B cell (primary cell): ENCODE measurements at regions not wholly inside any gene's neighbourhood (a gene's known extent, or its start where the extent isn't known, plus 50 kb on each side); places are given as distances from the start of the nearest gene placed in this dataset.

Experiments used
- ATAC-seq: fragments of 200-7000 bp; cut with Tn5 transposase; one replicate; pipeline ENCODE4 v1.10.0; 2021; ENCODE audit warnings: low read depth, mild to moderate bottlenecking, moderate number of reproducible peaks, moderate library complexity
- CTCF ChIA-PET: fragments of 350-600 bp; sonication (Branson Sonifier 250); formaldehyde crosslinking; loops from one replicate; lab custom pipeline; 2021; ENCODE audit warnings: antibody characterized with exemption, inconsistent platforms; lab: Charles Lee
- POLR2A ChIA-PET: fragments of 350-600 bp; sonication (Branson Sonifier 250); formaldehyde crosslinking; loops from one replicate; lab custom pipeline; 2021; ENCODE audit warnings: antibody characterized with exemption; lab: Charles Lee
- DNase-seq: peaks from one replicate; pipeline ENCODE4 v3.0.0; 2013
- H2AFZ ChIP-seq: 2 replicates; pipeline ENCODE4 v1.6.1; 2012; ENCODE audit warnings: mild to moderate bottlenecking, low read depth, low read length; ENCODE audit not compliant: insufficient read depth, poor library complexity, severe bottlenecking
- H3K27ac ChIP-seq, 2 donors: 1 replicate in 1 of 2; 2 replicates in 1 of 2; pipeline ENCODE4 v1.5.1; 2012 to 2013; ENCODE audit warnings: low read length in 2 of 2, mild to moderate bottlenecking in 2 of 2, moderate library complexity in 1 of 2
- H3K27me3 ChIP-seq, 4 experiments: fragments of 200-600 bp in 1 of 4; sonication (generic) in 1 of 4; replicated peaks in 1 of 4; 1 replicate in 2 of 4; 2 replicates in 2 of 4; pipeline versions ENCODE4 v1.6.1 to v1.7.0; 2013 to 2016; ENCODE audit warnings: low read length in 3 of 4, mild to moderate bottlenecking in 2 of 4, mixed read lengths in 1 of 4, moderate library complexity in 1 of 4; ENCODE audit not compliant: insufficient read depth in 4 of 4, control insufficient read depth in 3 of 4; ENCODE audit errors: control extremely low read depth in 1 of 4
- H3K36me3 ChIP-seq, 2 experiments: replicated peaks in 1 of 2; 1 replicate in 1 of 2; 2 replicates in 1 of 2; pipeline versions ENCODE4 v1.6.1 to v1.7.1; 2013; ENCODE audit warnings: low read length in 1 of 2; ENCODE audit not compliant: insufficient read depth in 2 of 2, control insufficient read depth in 1 of 2; ENCODE audit errors: control extremely low read depth in 1 of 2, extremely low read depth in 1 of 2
- H3K4me1 ChIP-seq, 2 donors: fragments of 200-600 bp in 1 of 2; sonication (generic) in 1 of 2; 1 replicate in 1 of 2; 2 replicates in 1 of 2; pipeline versions ENCODE4 v1.5.1 to v1.6.1; 2013 to 2017; ENCODE audit warnings: low read length in 2 of 2; ENCODE audit not compliant: control insufficient read depth in 2 of 2, insufficient read depth in 2 of 2
- H3K4me2 ChIP-seq: replicated peaks from 2 replicates; pipeline ENCODE3; 2012; ENCODE audit warnings: mild to moderate bottlenecking, low read depth, low read length; ENCODE audit not compliant: poor library complexity, severe bottlenecking
- H3K4me3 ChIP-seq, 5 experiments: fragments of 200-600 bp in 1 of 5; sonication (generic) in 1 of 5; 1 replicate in 3 of 5; 2 replicates in 2 of 5; pipeline versions ENCODE4 v1.5.1 to v1.7.0; 2011 to 2016; ENCODE audit warnings: low read length in 4 of 5, mild to moderate bottlenecking in 4 of 5, low read depth in 2 of 5, control low read depth in 1 of 5, moderate library complexity in 1 of 5; ENCODE audit not compliant: insufficient read depth in 1 of 5; ENCODE audit errors: control extremely low read depth in 1 of 5, extremely low read depth in 1 of 5
- H3K79me2 ChIP-seq: fragments of 200-600 bp; sonication (generic); one replicate; pipeline ENCODE4 v1.6.0; 2016; ENCODE audit warnings: low read length; ENCODE audit not compliant: control insufficient read depth, insufficient read depth
- H3K9ac ChIP-seq: fragments of 200-600 bp; sonication (generic); 2 replicates; pipeline ENCODE4 v1.6.1; 2017; ENCODE audit warnings: mild to moderate bottlenecking, low read length, moderate library complexity
- H3K9me3 ChIP-seq, 3 donors: one replicate each; pipeline versions ENCODE4 v1.6.1 to v1.7.1; 2013; ENCODE audit warnings: low read length in 2 of 3; ENCODE audit not compliant: control insufficient read depth in 2 of 3, insufficient read depth in 1 of 3; ENCODE audit errors: control extremely low read depth in 1 of 3
- H4K20me1 ChIP-seq: 2 replicates; pipeline ENCODE4 v1.6.0; 2012; ENCODE audit warnings: mild to moderate bottlenecking, low read length; ENCODE audit not compliant: insufficient read depth, control insufficient read depth, poor library complexity, severe bottlenecking
- H3K27ac Mint-ChIP-seq: one replicate; pipeline ENCODE4 v1.8.0; 2021; ENCODE audit warnings: mixed read lengths
- H3K27me3 Mint-ChIP-seq: one replicate; pipeline ENCODE4 v1.8.0; 2021; ENCODE audit warnings: mixed read lengths
- H3K4me1 Mint-ChIP-seq: one replicate; pipeline ENCODE4 v1.8.0; 2021; ENCODE audit warnings: mixed read lengths
- H3K4me3 Mint-ChIP-seq: one replicate; pipeline ENCODE4 v1.8.0; 2021; ENCODE audit warnings: mixed read lengths
- H3K9me3 Mint-ChIP-seq: one replicate; pipeline ENCODE4 v1.8.0; 2022; ENCODE audit warnings: mixed read lengths; ENCODE audit not compliant: insufficient read depth
- CTCF ChIP-seq: fragments of 200-600 bp; IDR thresholded peaks from one replicate; pipeline ENCODE4 v1.8.0; 2022; ENCODE audit warnings: antibody characterized with exemption, mild to moderate bottlenecking
- EZH2 ChIP-seq: IDR thresholded peaks from 2 replicates; pipeline ENCODE4 v1.6.1; 2012; ENCODE audit warnings: borderline replicate concordance, low read depth, mild to moderate bottlenecking, moderate library complexity, low read length; ENCODE audit not compliant: insufficient read depth, poor library complexity, severe bottlenecking
- WGBS: methylation state at CpG from one replicate; pipeline ENCODE4 v1.1.5; 2013; ENCODE audit warnings: missing lambda C conversion rate; ENCODE audit not compliant: insufficient coverage; 5-methylcytosine and 5-hydroxymethylcytosine counted together
- intact Hi-C: fragments of 100-400 bp; cut with micrococcal nuclease; formaldehyde crosslinking; loops from one replicate; pipeline ENCODE4 v1.10.0; 2022

DNA sequence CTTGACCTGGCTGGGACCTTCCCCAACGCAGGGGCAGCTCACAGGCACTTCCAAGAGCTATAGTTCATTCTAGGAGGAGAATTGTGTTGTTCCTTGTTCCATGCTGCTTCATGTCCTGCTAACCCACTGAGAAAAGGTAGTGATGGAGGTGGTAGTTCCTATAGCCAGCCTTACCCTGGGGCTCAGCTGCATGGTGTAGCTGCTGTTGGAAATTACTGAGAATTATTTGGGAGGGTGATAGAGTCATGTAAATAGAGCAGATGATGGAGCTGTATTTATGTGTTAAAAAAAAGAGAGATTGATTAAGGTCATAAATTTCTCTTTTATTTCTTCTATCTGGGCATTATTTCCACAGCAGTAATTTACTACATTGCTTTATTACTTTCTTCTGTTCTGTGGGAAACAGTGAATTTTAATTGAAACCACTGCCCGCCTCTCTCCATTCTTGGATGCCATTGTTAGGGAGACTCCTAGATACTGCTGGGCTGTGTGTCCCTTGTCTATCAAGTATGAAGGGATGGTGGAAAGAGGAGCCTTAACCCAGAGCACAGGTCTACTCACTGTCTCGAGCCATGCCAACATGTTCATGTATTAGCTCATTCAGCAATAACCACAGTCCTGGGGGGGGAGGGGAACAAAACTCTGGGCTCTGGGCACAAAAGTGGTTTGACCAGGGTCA is 309.2 kb downstream of the FAT3 start:
- no peak overlapping the region for H3K4me2 ChIP-seq
- DNase-seq = no peak
- no peaks in the 10 kb centered on the region for H3K36me3 ChIP-seq
- no peaks in the 10 kb centered on the region for H4K20me1 ChIP-seq
- H2AFZ ChIP-seq = no peak overlapping the region
- peaks cover 0 to 3% (median 0%) of the 10 kb centered on the region in 3 donors for H3K9me3 ChIP-seq
- no peaks in the 10 kb centered on the region for H3K4me1 ChIP-seq
- H3K4me3 Mint-ChIP-seq = no peak overlapping the region
- TF ChIP-seq CTCF (no peak), EZH2 (no peak)
- H3K27ac Mint-ChIP-seq = no peak overlapping the region
- no peak overlapping the region for H3K27ac ChIP-seq
- POLR2A ChIA-PET = no interaction called here
- ATAC-seq = no peak
- no peaks in the 10 kb centered on the region for H3K79me2 ChIP-seq
- no peaks in the 10 kb centered on the region for H3K27me3 Mint-ChIP-seq
- intact Hi-C loops = no loop called here
- no peak overlapping the region for H3K4me3 ChIP-seq
- CTCF ChIA-PET = no interaction called here
- no peaks in the 10 kb centered on the region for H3K4me1 Mint-ChIP-seq
- WGBS = 64% methylated on average over 1 of the region's 3 CpGs
- H3K9me3 Mint-ChIP-seq = no peaks in the 10 kb centered on the region
- H3K27me3 ChIP-seq = no peaks in the 10 kb centered on the region
- H3K9ac ChIP-seq = no peak overlapping the region

DNA sequence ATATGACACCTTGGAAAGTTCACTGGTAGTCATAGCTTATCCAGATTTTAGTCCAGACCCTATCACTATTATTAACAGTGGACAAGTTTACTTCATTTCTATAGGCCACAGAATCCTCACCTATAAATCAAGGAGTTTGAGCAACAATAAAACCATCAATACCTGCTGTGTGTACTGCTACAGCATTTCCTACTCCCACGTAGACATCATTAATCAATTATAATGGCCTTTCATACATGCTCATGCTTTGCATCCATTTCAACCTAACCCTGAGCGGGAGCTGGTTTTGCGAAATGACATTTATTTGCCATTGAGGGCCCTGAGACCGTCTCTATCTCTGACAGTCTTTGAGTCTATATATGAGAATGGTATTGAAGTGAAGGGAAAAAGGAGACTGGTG is 312.3 kb downstream of the FAT3 start:
- no peak overlapping the region for H3K27ac Mint-ChIP-seq

More for the DNA sequence above, 312.3 kb downstream of the FAT3 start:
- POLR2A ChIA-PET = no interaction called here
- H3K27ac ChIP-seq = no peak overlapping the region
- no peaks in the 10 kb centered on the region for H3K79me2 ChIP-seq
- H3K9ac ChIP-seq = no peak overlapping the region
- H3K9me3 ChIP-seq = no peaks in the 10 kb centered on the region
- CTCF ChIA-PET = no interaction called here
- H3K36me3 ChIP-seq = no peaks in the 10 kb centered on the region
- no peaks in the 10 kb centered on the region for H3K27me3 Mint-ChIP-seq
- no peak for TF ChIP-seq CTCF
- TF ChIP-seq EZH2 = no peak
- no peaks in the 10 kb centered on the region for H4K20me1 ChIP-seq
- H3K4me3 Mint-ChIP-seq = no peak overlapping the region
- H3K27me3 ChIP-seq = no peaks in the 10 kb centered on the region
- H3K9me3 Mint-ChIP-seq = no peaks in the 10 kb centered on the region
- 76% methylated on average over 3 of the region's 4 CpGs for WGBS
- H3K4me3 ChIP-seq = no peak overlapping the region
- intact Hi-C loops = no loop called here
- no peak overlapping the region for H2AFZ ChIP-seq
- no peak overlapping the region for H3K4me2 ChIP-seq
- H3K4me1 ChIP-seq = peaks cover 0 to 3% of the 10 kb centered on the region in 2 donors
- peaks cover 5% of the 10 kb centered on the region for H3K4me1 Mint-ChIP-seq
- no peak for DNase-seq
- no peak for ATAC-seq
